NCI-H460 (cell line): ENCODE measurements at regions not wholly inside any gene's neighbourhood (a gene's known extent, or its start where the extent isn't known, plus 50 kb on each side); places are given as distances from the start of the nearest gene placed in this dataset.
"Not testable (repeated sequence)": the region's sequence is repeated elsewhere in the genome, so short reads cannot be mapped to it uniquely, and the experiment has no call there.

Source experiments
- DNase-seq: peaks from one replicate; pipeline ENCODE4 v3.0.0-alpha.2; 2016; ENCODE audit warnings: low read depth; ENCODE audit errors: extremely low read depth

DNA sequence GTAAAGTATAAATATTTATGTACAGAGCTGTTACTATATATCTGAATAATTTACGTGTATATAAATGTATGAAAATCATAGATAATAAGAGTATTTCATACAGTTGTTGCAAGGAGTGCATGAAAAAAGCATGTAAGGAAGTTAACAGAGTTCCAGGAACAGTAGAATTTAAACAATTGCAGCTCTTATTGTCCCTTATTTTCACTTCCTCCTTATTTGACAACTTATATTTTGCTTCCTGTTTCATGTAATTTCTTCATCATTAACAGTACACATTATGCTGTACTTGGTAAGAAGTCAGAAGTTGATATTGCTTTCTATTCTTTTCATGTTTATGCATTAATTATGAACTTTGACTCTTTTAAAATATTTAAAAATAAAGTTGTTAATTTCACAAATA lies 681.5 kb downstream of the LRRIQ3 start:
- DNase-seq = no peak

DNA sequence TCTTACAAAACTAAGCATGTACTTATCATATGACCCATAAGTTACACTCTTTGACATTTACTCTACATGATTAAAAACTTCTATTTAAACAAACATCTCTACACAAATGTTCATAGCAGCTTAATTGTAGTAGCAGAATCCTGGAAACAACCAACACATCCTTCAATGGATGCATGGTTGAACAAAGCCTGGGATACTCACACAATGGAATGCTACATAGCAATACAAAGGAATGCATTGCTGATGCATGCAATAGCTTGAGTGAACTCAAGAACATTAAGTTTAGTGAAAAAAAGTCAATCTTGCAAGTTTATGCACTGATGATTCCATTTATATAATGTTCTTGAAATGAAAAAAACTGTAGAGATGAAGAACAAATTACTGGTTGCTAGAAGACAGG lies 686.9 kb downstream of the LRRIQ3 start:
- no peak for DNase-seq

DNA sequence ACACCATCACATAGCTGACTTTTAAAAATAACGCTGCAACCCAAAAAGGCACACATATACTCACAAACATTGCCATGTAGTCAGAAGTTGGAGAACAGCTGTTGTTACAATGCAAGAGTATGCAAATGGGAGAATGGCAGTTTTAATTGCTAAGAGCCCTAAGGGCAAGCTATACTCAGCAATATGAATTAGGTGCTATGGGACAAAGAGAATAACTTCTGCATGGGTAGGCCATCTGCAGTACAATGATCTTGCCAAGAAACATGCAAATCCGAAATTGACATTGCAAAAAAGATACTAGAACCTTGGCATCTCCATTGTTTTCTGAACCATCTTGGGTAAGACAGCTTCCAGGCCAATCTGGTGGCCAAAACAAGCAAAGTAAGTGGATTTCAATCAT lies 697.8 kb downstream of the LRRIQ3 start:
- no peak for DNase-seq

DNA sequence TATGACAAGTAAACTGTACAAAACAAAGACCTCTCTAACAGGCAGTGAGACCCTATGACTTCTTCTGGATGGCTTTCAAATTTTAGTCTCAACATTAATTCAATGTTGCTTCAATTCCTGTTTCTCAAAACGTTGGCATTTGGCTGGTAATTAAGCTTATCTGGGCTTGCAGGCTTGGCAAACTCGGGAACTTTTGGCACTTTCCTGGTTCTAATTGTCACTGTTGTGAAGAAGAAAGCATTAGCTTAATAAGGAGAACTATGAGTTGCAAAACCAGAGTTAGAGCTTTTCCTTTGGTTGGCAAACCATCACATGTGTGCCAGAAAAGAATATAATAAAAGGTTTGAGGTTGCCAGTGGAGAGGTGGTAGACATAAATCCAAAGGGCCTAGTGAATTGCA lies 698.3 kb downstream of the LRRIQ3 start:
- DNase-seq = no peak

DNA sequence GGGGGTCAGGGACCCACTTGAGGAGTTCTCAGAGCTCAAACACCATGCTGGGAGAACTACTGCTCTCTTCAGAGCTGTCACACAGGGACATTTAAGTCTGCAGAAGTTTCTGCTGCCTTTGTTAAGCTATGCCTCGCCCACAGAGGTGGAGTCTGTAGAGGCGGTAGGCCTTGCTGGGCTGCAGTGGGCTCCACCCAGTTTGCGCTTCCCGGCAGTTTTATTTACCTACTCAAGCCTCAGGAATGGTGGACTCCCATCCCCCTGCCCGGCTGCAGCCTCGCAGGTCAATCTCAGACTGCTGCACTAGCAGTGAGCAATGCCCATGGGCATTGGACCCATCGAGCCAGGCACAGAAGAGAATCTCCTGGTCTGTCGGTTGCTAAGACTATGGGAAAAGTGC lies 706.4 kb downstream of the LRRIQ3 start:
- no peak for DNase-seq

DNA sequence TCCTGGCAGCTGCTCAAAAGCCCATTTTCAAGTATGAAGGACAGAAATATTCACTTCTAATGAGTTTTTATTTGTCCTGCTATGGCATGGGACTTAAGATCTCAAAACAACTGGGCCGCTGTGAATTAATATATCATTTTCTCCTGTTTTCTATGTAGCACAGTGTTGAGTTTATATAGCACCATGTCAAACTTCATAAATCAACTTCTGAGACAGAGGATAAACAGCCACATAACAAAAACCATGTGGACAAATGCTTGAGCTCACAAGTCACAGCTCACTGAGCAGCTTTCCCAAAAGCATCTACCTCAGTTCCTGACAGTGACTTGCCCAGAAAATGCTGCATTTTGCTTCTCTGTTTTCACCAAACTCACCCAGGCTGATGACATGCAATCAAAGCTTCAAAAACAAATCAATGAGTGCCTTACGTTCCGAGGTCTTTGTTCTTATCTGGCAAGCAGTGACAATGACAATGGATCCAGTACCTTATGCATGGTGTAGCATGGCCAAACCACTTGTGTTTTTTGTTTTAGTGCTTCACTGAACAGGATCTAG lies 722.6 kb downstream of the LRRIQ3 start:
- no peak for DNase-seq

DNA sequence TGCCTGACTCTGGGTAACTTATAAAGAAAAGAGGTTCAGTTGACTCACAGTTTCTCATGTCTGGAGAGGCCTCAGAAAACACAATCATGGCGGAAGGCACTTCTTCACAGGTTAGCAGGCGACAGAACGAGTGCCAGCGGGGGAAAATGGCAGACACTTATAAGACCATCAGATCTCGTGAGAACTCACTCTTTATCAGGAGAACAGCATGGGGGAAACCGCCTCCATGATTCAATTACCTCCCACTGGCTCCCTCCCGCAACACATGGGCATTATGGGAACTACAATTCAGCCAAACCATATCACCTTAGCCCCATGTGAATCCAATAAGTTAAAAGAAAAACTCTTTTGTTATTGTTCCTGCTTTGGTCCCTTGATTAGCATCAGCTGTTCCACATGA lies 725.2 kb downstream of the LRRIQ3 start:
- no peak for DNase-seq

DNA sequence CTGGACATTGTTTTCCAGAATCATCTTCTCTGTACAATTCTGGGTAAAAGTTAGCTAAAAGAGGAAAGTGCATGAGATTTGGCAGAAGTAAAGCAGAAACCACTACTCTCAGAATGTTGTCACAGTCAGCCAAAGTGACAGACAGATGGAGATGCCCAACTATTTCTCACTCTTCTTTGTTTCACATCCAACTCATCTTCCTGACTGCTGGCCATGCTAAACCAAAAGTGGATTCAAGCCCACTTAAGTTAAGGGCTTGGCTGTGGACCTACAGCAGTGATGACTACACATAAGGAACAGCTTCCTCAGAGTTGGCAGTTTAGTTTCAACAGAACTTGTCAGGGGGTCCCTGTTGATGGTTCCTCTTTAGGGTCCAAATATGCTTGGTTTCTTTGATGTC lies 730.2 kb downstream of the LRRIQ3 start:
- no peak for DNase-seq

DNA sequence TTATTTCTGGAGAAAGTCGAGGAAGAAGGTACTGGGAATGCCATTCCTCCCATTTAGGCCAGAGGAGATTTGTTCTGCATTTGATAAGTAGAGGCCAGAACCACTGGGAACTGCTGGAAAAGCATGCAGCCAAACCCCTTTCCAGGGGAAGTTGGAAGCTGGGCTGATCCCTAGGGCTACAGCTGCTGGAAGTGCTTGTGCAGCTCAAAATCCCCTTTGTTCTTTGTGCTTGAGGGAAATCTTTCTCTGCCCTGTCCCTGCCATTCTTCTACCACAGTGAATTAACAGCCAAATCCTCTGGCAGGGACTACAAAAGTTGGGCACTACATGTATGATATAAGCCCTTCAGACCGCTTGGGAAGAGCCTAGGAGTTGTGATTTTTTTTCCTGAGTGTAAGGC lies 734.1 kb downstream of the LRRIQ3 start:
- no peak for DNase-seq

DNA sequence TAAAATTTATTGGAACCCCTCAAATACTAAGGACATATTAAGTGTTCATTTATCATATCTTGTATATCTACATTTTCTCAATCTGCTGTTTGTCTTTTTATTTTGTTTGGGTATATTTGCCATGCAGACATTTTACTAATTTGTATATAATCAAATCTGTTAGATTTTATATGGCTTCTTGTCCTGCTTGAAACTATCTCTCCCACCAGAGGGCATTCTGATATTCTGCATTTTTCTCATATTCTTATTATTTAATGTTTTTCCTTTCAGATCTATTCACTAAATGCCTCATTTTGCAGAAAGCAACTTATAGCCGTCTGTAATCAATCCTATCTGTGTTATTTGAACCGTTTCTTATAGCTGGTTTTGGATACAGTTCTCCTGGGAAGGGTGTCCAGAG lies 745.5 kb downstream of the LRRIQ3 start:
- no peak for DNase-seq

DNA sequence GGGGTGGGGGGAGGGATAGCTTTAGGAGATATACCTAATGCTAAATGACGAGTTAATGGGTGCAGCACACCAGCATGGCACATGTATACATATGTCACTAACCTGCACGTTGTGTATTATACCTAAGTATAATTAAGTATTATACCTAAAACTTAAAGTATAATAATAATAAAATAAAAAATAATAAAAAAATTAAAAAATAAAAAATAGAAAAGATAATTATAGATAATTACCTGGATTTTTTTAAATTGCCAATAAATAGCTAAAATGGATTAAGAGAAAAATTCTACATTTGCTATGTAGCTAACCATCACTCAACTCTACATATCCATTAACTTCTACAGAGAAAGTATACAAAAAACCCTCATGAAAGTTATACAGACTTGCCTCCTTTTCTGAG lies 747.3 kb downstream of the LRRIQ3 start:
- DNase-seq = not testable (repeated sequence)

DNA sequence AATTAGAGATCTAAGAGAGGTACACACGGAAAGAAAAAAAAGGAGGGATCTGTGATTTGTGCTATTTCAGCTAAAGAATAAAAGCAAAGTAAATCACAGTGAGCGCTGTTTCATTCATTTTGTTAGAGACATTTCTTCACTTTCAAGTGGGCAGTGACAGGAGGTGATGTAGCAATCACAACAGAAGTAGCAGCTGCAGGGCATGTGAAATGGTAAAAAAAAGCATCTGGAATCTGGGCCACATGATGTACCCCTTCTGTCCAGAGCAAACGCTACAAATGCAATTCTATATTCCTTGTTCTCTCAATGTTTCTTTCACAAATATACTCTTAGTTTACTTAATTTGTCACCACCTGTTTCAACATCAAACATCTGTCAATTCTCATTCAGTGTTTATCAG lies 786.5 kb downstream of the LRRIQ3 start:
- DNase-seq = no peak

DNA sequence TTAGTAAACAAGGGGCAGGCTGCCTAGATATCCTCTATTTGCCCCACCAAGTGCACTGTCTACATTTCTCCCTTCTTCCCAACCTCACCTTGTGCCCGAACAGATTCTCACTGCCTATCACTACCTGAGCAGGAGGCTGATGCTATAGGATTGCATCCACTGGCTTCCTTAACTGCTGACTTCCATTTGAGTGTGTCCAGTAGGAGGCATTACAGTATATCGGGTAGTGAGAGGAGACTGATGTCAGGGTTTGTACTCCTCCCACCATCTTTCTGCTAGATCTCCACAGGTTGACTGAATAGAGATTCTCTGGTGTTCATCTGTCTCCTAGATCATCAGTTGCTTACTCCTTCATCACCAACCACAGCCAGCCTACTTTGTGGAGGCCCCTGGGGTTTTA lies 796.3 kb downstream of the LRRIQ3 start:
- DNase-seq = no peak

DNA sequence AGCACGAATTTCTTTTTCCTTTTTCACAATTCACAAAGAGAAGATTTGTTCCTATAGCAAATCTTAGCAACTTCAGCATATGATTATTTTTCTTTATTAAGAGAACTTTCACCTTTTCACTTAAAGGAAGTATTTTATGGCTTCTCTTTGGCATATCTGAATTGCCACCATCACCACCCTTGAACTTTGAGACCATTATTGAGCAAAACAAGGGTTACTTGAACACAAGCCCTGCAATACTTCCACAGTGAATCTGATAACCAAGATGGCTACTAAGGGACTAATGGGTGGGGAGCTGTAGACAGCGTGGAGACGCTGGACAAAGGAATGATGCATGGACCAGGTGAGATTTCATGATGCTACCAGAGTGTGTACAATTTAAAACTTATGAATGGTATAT lies 815.0 kb downstream of the LRRIQ3 start:
- no peak for DNase-seq

DNA sequence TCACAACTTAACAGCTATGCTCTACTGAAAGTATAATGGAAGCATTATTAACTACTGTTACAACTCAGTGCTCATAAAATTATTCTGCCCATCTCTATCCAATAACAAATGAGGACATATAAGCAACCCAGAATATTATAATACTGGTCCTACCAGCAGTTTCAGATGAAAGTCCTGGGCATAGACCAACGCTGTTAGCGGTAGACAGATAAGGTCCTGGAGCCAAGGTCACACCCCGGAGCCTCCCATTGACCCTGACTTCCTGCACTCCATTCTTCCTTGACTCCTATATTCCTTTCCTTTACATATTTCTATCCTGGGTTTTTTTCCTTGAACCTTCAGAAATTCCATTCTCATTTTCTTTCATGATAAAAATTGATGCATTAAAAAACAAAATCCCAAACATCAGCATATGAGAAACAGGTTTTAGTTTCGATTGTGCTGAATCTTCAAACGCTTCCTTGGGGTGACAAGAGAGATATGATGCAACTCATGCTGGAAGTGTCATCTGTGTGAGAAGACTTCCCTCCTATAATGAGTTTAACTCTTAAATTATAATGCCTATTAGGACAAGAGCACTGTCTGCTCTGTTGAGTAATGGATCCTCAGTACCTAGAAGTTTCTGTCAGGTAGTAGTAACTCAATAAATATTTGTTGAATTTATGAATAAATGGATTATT lies 831.1 kb downstream of the LRRIQ3 start:
- DNase-seq = no peak

DNA sequence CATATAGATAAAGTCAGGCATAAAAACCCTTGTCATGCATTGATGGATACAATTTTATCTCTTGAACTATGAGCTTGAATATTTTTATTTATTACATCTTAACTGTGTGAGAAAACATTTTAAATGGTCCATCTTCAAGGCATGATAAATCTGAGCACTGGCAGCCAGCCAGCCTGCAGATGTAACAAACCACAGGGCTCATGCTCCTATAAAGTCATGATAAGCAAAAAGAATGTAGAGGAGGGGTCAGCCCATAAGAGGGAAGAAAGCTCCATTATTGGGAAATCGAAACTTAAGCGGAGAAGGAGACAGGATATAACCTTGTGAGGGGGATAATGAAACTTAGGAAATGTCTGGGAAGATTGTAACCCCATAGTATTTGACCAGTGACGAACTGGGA lies 839.0 kb downstream of the LRRIQ3 start:
- no peak for DNase-seq

DNA sequence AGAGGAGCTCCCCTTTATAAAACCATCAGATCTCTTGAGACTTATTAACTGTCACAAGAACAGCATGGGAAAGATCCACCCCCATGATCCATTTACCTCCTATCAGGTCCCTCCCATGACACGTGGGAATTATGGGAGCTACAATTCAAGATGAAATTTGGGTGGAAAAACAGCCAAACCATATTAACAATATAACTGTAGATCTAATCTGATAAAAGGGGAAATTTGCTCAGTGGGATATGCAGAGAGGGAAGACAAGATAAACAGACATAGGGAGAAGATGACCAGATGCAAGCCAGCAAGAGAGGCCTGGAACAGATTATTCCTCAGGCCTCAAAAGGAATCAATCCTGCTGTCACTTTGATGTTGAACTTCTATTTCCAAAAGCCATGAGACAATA lies 841.5 kb downstream of the LRRIQ3 start:
- DNase-seq = no peak

DNA sequence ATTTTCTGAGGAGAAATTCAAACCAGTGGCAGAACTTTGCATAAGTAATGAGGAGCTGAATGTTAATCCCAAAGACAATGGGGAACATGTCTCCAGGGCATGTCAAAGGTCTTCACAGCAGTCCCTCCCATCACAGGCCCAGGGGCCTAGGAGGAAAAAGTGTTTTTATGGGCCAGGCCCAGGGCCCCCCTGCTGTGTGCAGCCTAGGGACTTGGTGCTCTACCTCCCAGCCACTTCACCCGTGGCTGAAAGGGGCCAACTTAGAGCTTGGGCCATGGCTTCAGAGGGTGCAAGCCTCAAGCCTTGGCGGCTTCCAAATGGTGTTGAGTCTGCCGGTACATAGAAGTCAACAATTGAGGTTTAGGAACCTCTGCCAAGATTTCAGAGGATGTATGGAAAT lies 854.0 kb downstream of the LRRIQ3 start:
- no peak for DNase-seq

DNA sequence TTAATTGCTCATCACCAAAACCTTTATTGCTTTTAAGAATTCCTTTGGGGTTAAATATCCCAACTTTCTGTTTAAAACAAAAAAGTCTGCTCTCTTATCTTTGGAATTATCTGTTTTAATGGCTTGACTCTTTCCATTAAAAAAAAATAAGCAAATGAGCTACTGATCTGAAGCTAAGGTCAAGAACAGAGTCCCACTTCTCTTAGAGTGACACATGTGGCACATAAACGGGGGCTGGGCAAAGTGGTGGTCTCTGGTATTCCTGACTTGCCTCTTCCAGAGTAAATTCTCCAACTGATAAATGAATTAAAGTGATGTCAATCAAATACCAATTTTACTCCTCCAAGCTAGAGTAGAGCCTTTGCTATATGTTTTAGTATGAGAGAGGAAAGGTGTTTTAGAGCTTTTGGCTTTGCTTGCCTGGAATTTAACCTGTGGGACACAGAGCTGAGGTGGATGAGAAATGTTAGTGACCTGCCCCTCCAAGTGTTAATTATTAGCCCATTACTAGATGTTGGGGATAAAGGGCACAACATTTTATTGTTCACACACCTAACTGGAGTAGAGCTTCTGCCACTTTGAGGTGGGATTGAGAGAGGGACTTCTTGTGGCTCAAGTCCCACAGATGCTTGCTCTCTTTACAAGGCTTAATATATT lies 864.0 kb downstream of the LRRIQ3 start:
- DNase-seq = no peak

DNA sequence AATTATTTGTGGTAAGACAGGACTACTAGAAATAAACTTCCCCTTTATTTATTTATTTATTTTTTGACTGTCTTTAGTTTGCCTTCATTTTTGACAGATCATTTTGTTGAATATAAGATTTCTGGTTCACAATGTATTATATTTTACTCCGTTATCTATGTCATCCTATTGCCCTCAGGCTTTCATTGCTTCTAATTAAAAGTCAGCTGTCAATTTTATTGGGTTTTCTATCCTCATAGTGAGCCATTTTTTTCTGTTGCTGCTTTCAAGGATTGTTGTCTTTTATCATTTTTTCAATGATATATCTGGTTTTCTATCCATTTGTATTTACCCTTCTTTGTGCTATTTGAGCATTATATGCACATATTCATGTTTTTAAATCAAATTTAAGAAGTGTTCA lies 866.2 kb downstream of the LRRIQ3 start:
- DNase-seq = no peak

DNA sequence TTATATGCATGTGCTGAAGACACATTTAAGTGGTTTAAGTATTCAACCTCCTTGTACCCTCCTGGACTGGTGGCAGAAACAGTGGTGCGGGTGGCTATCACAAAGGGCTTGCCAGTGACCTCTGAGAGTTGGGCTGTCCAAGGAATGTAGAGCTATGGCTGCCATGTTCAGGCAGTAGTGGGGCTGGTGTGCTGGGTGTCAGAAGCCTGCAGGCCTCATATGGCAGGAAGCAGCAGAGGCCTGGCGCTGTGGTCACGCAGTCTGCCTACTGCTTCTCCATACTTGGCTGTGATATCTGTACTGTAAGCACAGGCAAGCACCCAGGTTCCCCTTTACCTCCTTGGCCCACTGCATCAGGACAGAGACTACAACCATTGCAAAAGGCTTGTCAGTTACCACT lies 870.0 kb downstream of the LRRIQ3 start:
- no peak for DNase-seq

DNA sequence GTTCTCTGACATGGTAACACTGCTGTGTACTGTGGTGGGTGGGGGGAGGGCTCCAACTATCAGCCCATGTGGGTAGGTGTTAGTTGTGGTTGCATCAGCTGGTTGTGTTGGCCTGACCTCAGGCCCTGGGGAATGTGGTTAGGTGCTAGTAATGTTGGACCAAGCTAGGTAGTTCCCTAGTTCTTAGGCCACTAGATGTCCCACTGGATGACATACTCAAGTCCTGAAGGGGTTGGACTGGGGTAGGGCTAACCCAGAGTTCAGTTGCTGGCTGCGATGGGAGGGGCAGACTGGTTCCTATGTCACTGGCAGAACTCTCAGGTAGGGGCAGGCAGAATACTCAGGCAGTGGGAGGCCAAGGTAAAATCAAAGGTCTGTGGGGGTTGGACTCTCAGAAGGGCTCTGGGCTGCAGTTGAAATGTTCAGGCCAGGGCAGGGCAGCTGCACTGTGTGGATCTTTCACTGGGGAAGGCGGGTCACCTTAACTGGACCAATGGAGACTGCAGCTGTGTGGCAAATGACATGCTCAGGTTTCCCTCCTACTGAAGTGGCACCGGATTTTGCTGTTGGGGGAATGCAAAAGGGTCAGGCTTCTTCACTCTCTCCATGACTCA lies 870.7 kb downstream of the LRRIQ3 start:
- no peak for DNase-seq
